GM12878 (cell line): ENCODE measurements at regions not wholly inside any gene's neighbourhood (a gene's known extent, or its start where the extent isn't known, plus 50 kb on each side); places are given as distances from the start of the nearest gene placed in this dataset.

Experiments used
- ATAC-seq: fragments of 200-7000 bp; cut with Tn5 transposase; 3 replicates; pipeline ENCODE4 v1.9.1; 2020; ENCODE audit warnings: mild to moderate bottlenecking, moderate library complexity
- BruUV-seq: library from RNA; stranded (reverse); fragments of 400-500 nt; replicated peaks from 2 replicates; lab custom pipeline; 2021; lab: Mats Ljungman, UMichigan
- CTCF ChIA-PET: fragments of 300-600 bp; sonication (Branson Sonifier 250); formaldehyde crosslinking; extraction: SDS; loops from one replicate; lab custom pipeline; 2021; ENCODE audit warnings: inconsistent platforms; lab: Yijun Ruan, JAX
- POLR2A ChIA-PET: fragments of 350-600 bp; formaldehyde crosslinking; extraction: SDS; loops from one replicate; lab custom pipeline; 2021; ENCODE audit warnings: inconsistent platforms; lab: Charles Lee
- RAD21 ChIA-PET: fragments of 300-600 bp; sonication (Branson Sonifier 250); formaldehyde crosslinking; loops from one replicate; lab custom pipeline; 2023; ENCODE audit warnings: antibody characterized with exemption; ENCODE audit not compliant: unreplicated experiment; lab: Charles Lee
- SMC1A ChIA-PET: fragments of 300-600 bp; sonication (Branson Sonifier 250); formaldehyde crosslinking; loops from one replicate; lab custom pipeline; 2023; ENCODE audit not compliant: unreplicated experiment, uncharacterized antibody; lab: Charles Lee
- DNase-seq: peaks from one replicate; pipeline ENCODE4 v3.0.0-alpha.2; 2011; ENCODE audit warnings: low read depth, low spot score
- FAIRE-seq: peaks from 3 replicates; lab custom pipeline; 2011; peaks lifted over from hg19 to GRCh38; lab: Jason Lieb, UNC
- H2AFZ ChIP-seq: 2 replicates; pipeline ENCODE4 v1.6.0; 2011; ENCODE audit warnings: low read depth, low read length, control low read depth; ENCODE audit not compliant: control insufficient read depth
- H3K27ac ChIP-seq: 2 replicates; pipeline ENCODE4 v1.5.1; 2011; ENCODE audit warnings: control low read depth; ENCODE audit not compliant: control insufficient read depth, insufficient read depth
- H3K27me3 ChIP-seq, 2 experiments: replicated peaks in 1 of 2; 2 replicates each; pipeline versions ENCODE4 v1.6.0 to v1.6.1; 2011; ENCODE audit warnings: low read length in 1 of 2; ENCODE audit not compliant: control insufficient read depth in 2 of 2, insufficient read depth in 2 of 2
- H3K36me3 ChIP-seq, 2 experiments: 2 replicates each; pipeline ENCODE4 v1.5.1; 2011; ENCODE audit warnings: low read length in 1 of 2; ENCODE audit not compliant: control insufficient read depth in 2 of 2, insufficient read depth in 2 of 2
- H3K4me1 ChIP-seq: 2 replicates; pipeline ENCODE4 v1.6.1; 2011; ENCODE audit warnings: mild to moderate bottlenecking, low read length, moderate library complexity, mixed read lengths; ENCODE audit not compliant: control insufficient read depth, insufficient read depth
- H3K4me2 ChIP-seq: 2 replicates; pipeline ENCODE4 v1.6.0; 2011; ENCODE audit warnings: control low read depth; ENCODE audit not compliant: control insufficient read depth, insufficient read depth
- H3K4me3 ChIP-seq: fragments of 200-600 bp; sonication (generic); 2 replicates; pipeline ENCODE4 v1.5.1; 2016
- H3K79me2 ChIP-seq: 2 replicates; pipeline ENCODE4 v1.6.0; 2011; ENCODE audit warnings: low read length; ENCODE audit not compliant: control insufficient read depth, insufficient read depth
- H3K9ac ChIP-seq: 2 replicates; pipeline ENCODE4 v1.8.0; 2011; ENCODE audit warnings: low read length, control low read depth, mixed read lengths; ENCODE audit not compliant: control insufficient read depth, insufficient read depth
- H3K9me3 ChIP-seq: replicated peaks from 3 replicates; pipeline ENCODE4 v1.5.1; 2011; ENCODE audit warnings: mild to moderate bottlenecking, low read length; ENCODE audit not compliant: control insufficient read depth, insufficient read depth
- H4K20me1 ChIP-seq: 2 replicates; pipeline ENCODE4 v1.6.0; 2011; ENCODE audit not compliant: control insufficient read depth, insufficient read depth
- BCLAF1 ChIP-seq: fragments of 450-650 bp; IDR thresholded peaks from 2 replicates; pipeline ENCODE4 v1.6.1; 2017; ENCODE audit warnings: antibody characterized with exemption, mild to moderate bottlenecking, moderate library complexity
- BMI1 ChIP-seq: fragments of 450-650 bp; IDR thresholded peaks from 2 replicates; pipeline ENCODE4 v1.6.1; 2016; ENCODE audit warnings: mild to moderate bottlenecking, moderate library complexity, borderline replicate concordance
- CTCF ChIP-seq, 3 experiments: IDR thresholded peaks in 2 of 3; conservative IDR thresholded peaks in 1 of 3; 2 replicates each; pipeline ENCODE4 v1.5.1; 2011; ENCODE audit warnings: low read depth in 3 of 3, low read length in 3 of 3, mild to moderate bottlenecking in 3 of 3, control low read depth in 2 of 3, moderate library complexity in 2 of 3, inconsistent platforms in 1 of 3, mixed read lengths in 1 of 3; ENCODE audit not compliant: control insufficient read depth in 2 of 3, insufficient read depth in 1 of 3; ENCODE audit errors: extremely low read depth in 1 of 3
- FOS ChIP-seq: IDR thresholded peaks from 3 replicates; pipeline ENCODE4 v1.6.1; 2011; ENCODE audit warnings: borderline replicate concordance; ENCODE audit not compliant: insufficient read length; ENCODE audit errors: extremely low read depth
- KDM1A ChIP-seq: fragments of 200-600 bp; sonication (generic); IDR thresholded peaks from 2 replicates; pipeline ENCODE4 v1.6.1; 2016; ENCODE audit warnings: borderline replicate concordance
- MLLT1 ChIP-seq: fragments of 450-650 bp; IDR thresholded peaks from 2 replicates; pipeline ENCODE4 v1.6.1; 2016; ENCODE audit warnings: mild to moderate bottlenecking
- WGBS: methylation state at CpG from one replicate; pipeline ENCODE4 v1.1.6; 2016; ENCODE audit warnings: low lambda C conversion rate; ENCODE audit not compliant: insufficient replicate concordance, insufficient coverage; ENCODE audit errors: missing lambda C conversion rate; 5-methylcytosine and 5-hydroxymethylcytosine counted together
- in situ Hi-C: fragments of 300-500 bp; cut with MboI; formaldehyde crosslinking; loops from 9 replicates; pipeline ENCODE4 v1.14.3; 2018; ENCODE audit warnings: mixed read lengths
- intact Hi-C: fragments of 100-400 bp; cut with micrococcal nuclease; formaldehyde crosslinking; loops from one replicate; pipeline ENCODE4 v1.14.2; 2022; ENCODE audit not compliant: unreplicated experiment

GRCh38 chr18:2392446-2392845, 178.9 kb downstream of the METTL4 start (continued):
- TF ChIP-seq BCLAF1 = no peak
- no peak for TF ChIP-seq FOS
- no peak for TF ChIP-seq CTCF (IDR thresholded peaks at IDR 0.05 in 2 of 3, conservative IDR thresholded peaks at IDR 0.05 in 1 of 3; ENCODE audit: control insufficient read depth in 2 of 3, extremely low read depth in 1 of 3, insufficient read depth in 1 of 3, low read depth in 3 of 3, low read length in 3 of 3)
- TF ChIP-seq BMI1 = no peak

- Histone ChIP-seq H3K9ac (no peak overlapping the region), H3K36me3 (no peaks in the 10 kb centered on the region), H3K4me2 (no peak overlapping the region), H3K27ac (no peak overlapping the region), H3K4me3 (no peak overlapping the region), H2AFZ (no peak overlapping the region), H3K4me1 (no peaks in the 10 kb centered on the region), H3K9me3 (no peaks in the 10 kb centered on the region), H3K27me3 (no peaks in the 10 kb centered on the region), H4K20me1 (no peaks in the 10 kb centered on the region), H3K79me2 (no peaks in the 10 kb centered on the region)
- SMC1A ChIA-PET = interaction anchor here (0.6 to 3.4 kb wide), 10 partner anchors 8 to 147 kb away, joined by 3 to 16 read pairs (median 6); no protein-coding TSS in a partner anchor
- BruUV-seq = no TSS peak
- DNase-seq (no peak), ATAC-seq (no peak), FAIRE-seq (no peak)
- 45% methylated on average over 7 of the region's 7 CpGs for WGBS
- intact Hi-C loops = no loop called here
- in situ Hi-C loops = no loop called here
- RAD21 ChIA-PET = interaction anchor here (1.1 to 2.0 kb wide), 4 partner anchors 10 to 82 kb away, joined by 3 to 10 read pairs (median 6); no protein-coding TSS in a partner anchor
- CTCF ChIA-PET = interaction anchor here (0.9 to 1.6 kb wide), 6 partner anchors 12 to 152 kb away, joined by 3 to 6 read pairs (median 4); no protein-coding TSS in a partner anchor
- POLR2A ChIA-PET = interaction anchor here (1.0 to 3.4 kb wide), 2 partner anchors 9 to 82 kb away, joined by 3 to 10 read pairs; no protein-coding TSS in a partner anchor
- TF ChIP-seq KDM1A (no peak), MLLT1 (0 out of 2 replicates have a peak, but pooled peaks have one; percentile 37)
Measured at GRCh38 chr18:2394684-2395083, 176.6 kb downstream of the METTL4 start.
